RWPE1 (cell line): ENCODE measurements at regions not wholly inside any gene's neighbourhood (a gene's known extent, or its start where the extent isn't known, plus 50 kb on each side); places are given as distances from the start of the nearest gene placed in this dataset.
"Not testable (repeated sequence)": the region's sequence is repeated elsewhere in the genome, so short reads cannot be mapped to it uniquely, and the experiment has no call there.

ENCODE experiments used
- CTCF ChIA-PET: fragments of 350-600 bp; sonication (Branson Sonifier 250); formaldehyde crosslinking; extraction: SDS; loops from one replicate; lab custom pipeline; 2021; lab: Yijun Ruan, JAX
- POLR2A ChIA-PET: fragments of 400-600 bp; formaldehyde crosslinking; extraction: SDS; loops from one replicate; lab custom pipeline; 2020; ENCODE audit warnings: antibody characterized with exemption; ENCODE audit not compliant: low non-redundant PET; lab: Yijun Ruan, JAX
- DNase-seq: peaks from one replicate; pipeline ENCODE4 v3.0.0; 2012; ENCODE audit warnings: low spot score
- H3K27ac ChIP-seq: fragments of 450-650 bp; 2 replicates; pipeline ENCODE4 v1.5.1; 2017
- CTCF ChIP-seq: fragments of 450-650 bp; conservative IDR thresholded peaks from 2 replicates; pipeline ENCODE4 v1.5.1; 2017; ENCODE audit warnings: low read depth, mild to moderate bottlenecking

- ChIA-PET CTCF (no interaction called here), POLR2A (no interaction called here)
- no peak overlapping the region for H3K27ac ChIP-seq
- no peak for TF ChIP-seq CTCF
- DNase-seq: no peak
Measured at GRCh38 chr5:126280343-126280742, 142.9 kb upstream of the GRAMD2B start.

- DNase-seq: no peak
- ChIA-PET CTCF (interaction anchor here (0.6 kb wide), 1 partner anchor 1005 kb away, joined by 3 read pairs; no protein-coding TSS in a partner anchor), POLR2A (no interaction called here)
- H3K27ac ChIP-seq: no peak overlapping the region
- TF ChIP-seq CTCF: no peak
Measured at GRCh38 chr5:126280846-126281245, 142.4 kb upstream of the GRAMD2B start.

- ChIA-PET POLR2A (no interaction called here), CTCF (no interaction called here)
- no peak overlapping the region for H3K27ac ChIP-seq
- DNase-seq: no peak
- TF ChIP-seq CTCF: no peak
Measured at GRCh38 chr5:126284977-126285696, 138.1 kb upstream of the GRAMD2B start.

- CTCF ChIA-PET, H3K27ac ChIP-seq, POLR2A ChIA-PET, DNase-seq: not testable (repeated sequence)
Measured at GRCh38 chr5:126296121-126296520, 127.1 kb upstream of the GRAMD2B start.

GRCh38 chr5:126300293-126300692 is 122.9 kb upstream of the GRAMD2B start:
- POLR2A ChIA-PET: no interaction called here
- DNase-seq: no peak
- CTCF ChIA-PET: interaction anchor here (0.6 kb wide), 1 partner anchor 1340 kb away, joined by 3 read pairs; no protein-coding TSS in a partner anchor
- H3K27ac ChIP-seq: no peak overlapping the region
- TF ChIP-seq CTCF: no peak

GRCh38 chr5:126301056-126301455 is 122.2 kb upstream of the GRAMD2B start:
- H3K27ac ChIP-seq: no peak overlapping the region
- ChIA-PET POLR2A (no interaction called here), CTCF (no interaction called here)
- no peak for DNase-seq
- TF ChIP-seq CTCF: no peak

GRCh38 chr5:126309860-126310259 is 113.3 kb upstream of the GRAMD2B start:
- TF ChIP-seq CTCF: no peak
- no peak overlapping the region for H3K27ac ChIP-seq
- POLR2A ChIA-PET: no interaction called here
- no peak for DNase-seq
- CTCF ChIA-PET: no interaction called here
